ENCODE measurements at regions not wholly inside any gene's neighbourhood (a gene's known extent, or its start where the extent isn't known, plus 50 kb on each side); places are given as distances from the start of the nearest gene placed in this dataset.
A peak's percentile ranks its signal among the peaks of the same experiment; 100 is the strongest.

GRCh38 chr12:128052777-128053176, 214.2 kb upstream of the TMEM132C start:
- TF ChIP-seq CTCF (IDR thresholded peaks at IDR 0.05; ENCODE audit: control insufficient read depth, insufficient read depth, low read depth, low read length, missing control alignments): peak; percentile 7
- H3K4me3 ChIP-seq (ENCODE audit: control insufficient read depth, low read depth, low read length): no peak overlapping the region
- DNase-seq (ENCODE audit: low read depth): no peak

- no peak for DNase-seq (ENCODE audit: low read depth)
- H3K4me3 ChIP-seq (ENCODE audit: control insufficient read depth, low read depth, low read length): no peak overlapping the region
- TF ChIP-seq CTCF (IDR thresholded peaks at IDR 0.05; ENCODE audit: control insufficient read depth, insufficient read depth, low read depth, low read length, missing control alignments): no peak
These were observed 211.4 kb upstream of the TMEM132C start for GRCh38 chr12:128055567-128055966.

GRCh38 chr12:128056136-128056801, 210.7 kb upstream of the TMEM132C start:
- no peak for TF ChIP-seq CTCF (IDR thresholded peaks at IDR 0.05; ENCODE audit: control insufficient read depth, insufficient read depth, low read depth, low read length, missing control alignments)
- no peak for DNase-seq (ENCODE audit: low read depth)
- no peak overlapping the region for H3K4me3 ChIP-seq (ENCODE audit: control insufficient read depth, low read depth, low read length)

- TF ChIP-seq CTCF (IDR thresholded peaks at IDR 0.05; ENCODE audit: control insufficient read depth, insufficient read depth, low read depth, low read length, missing control alignments): no peak
- H3K4me3 ChIP-seq (ENCODE audit: control insufficient read depth, low read depth, low read length): no peak overlapping the region
- DNase-seq (ENCODE audit: low read depth): no peak
These were observed 209.4 kb upstream of the TMEM132C start for GRCh38 chr12:128057586-128057985.

- H3K4me3 ChIP-seq (ENCODE audit: control insufficient read depth, low read depth, low read length): no peak overlapping the region
- DNase-seq (ENCODE audit: low read depth): no peak
These were observed 207.2 kb upstream of the TMEM132C start for GRCh38 chr12:128059621-128060370.

GRCh38 chr12:128068211-128068610, 198.8 kb upstream of the TMEM132C start:
- DNase-seq (ENCODE audit: low read depth): no peak
- no peak overlapping the region for H3K4me3 ChIP-seq (ENCODE audit: control insufficient read depth, low read depth, low read length)
- TF ChIP-seq CTCF (IDR thresholded peaks at IDR 0.05; ENCODE audit: control insufficient read depth, insufficient read depth, low read depth, low read length, missing control alignments): no peak

More at GRCh38 chr12:128059621-128060370, 207.2 kb upstream of the TMEM132C start:
- TF ChIP-seq CTCF (IDR thresholded peaks at IDR 0.05; ENCODE audit: control insufficient read depth, insufficient read depth, low read depth, low read length, missing control alignments): no peak
